Right atrium auricular region (tissue), 2 donors: ENCODE measurements at regions not wholly inside any gene's neighbourhood (a gene's known extent, or its start where the extent isn't known, plus 50 kb on each side); places are given as distances from the start of the nearest gene placed in this dataset.

Experiments
- DNase-seq: peaks from one replicate; pipeline ENCODE4 v3.0.0-alpha.2; 2019; ENCODE audit warnings: low spot score
- H3K27ac ChIP-seq, 2 donors: fragments of 200-600 bp; sonication (generic); 1 replicate in 1 of 2; 2 replicates in 1 of 2; pipeline ENCODE4 v1.5.1; 2016 to 2019
- H3K27me3 ChIP-seq, 2 donors: fragments of 200-600 bp; sonication (generic); one replicate each; pipeline versions ENCODE4 v1.5.1 to v1.6.0; 2017 to 2019
- H3K36me3 ChIP-seq: fragments of 200-600 bp; sonication (generic); one replicate; pipeline ENCODE4 v1.5.1; 2016
- H3K4me1 ChIP-seq, 2 donors: fragments of 200-600 bp; sonication (generic); one replicate each; pipeline versions ENCODE4 v1.5.1 to v1.6.0; 2017 to 2019
- H3K4me3 ChIP-seq, 2 donors: fragments of 200-600 bp; sonication (generic); 1 replicate in 1 of 2; 2 replicates in 1 of 2; pipeline ENCODE4 v1.5.1; 2017 to 2019; ENCODE audit warnings: mild to moderate bottlenecking in 1 of 2, moderate library complexity in 1 of 2
- H3K9me3 ChIP-seq, 2 donors: fragments of 200-600 bp; sonication (generic); one replicate each; pipeline ENCODE4 v1.5.1; 2019
- TF ChIP-seq, protein P1 (sequence below), 2 donors: fragments of 200-600 bp; sonication (generic); IDR thresholded peaks; one replicate each; pipeline ENCODE4 v1.5.1; 2019; ENCODE audit warnings: antibody characterized with exemption in 2 of 2

DNA sequence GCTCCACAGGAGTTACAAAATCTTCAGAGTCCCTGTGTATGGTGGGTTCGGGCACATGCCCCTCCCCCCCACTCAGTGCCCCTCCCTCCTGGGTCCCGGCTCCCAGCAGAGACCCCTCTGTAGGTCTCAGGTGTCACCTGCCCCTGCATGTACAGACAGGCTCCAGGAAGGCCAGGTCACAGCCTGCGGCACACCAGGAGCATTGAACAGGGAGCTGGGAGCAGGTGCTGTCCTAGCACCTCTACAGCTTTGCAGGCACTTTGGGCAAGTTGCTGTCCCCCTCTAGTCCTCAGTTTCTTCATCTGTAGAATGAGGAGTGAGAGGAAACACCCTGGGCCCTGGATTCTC is 80.1 kb upstream of the RTL6 start:
- Histone ChIP-seq H3K27me3 (no peaks in the 10 kb centered on the region), H3K36me3 (no peaks in the 10 kb centered on the region), H3K27ac (no peak overlapping the region), H3K9me3 (no peaks in the 10 kb centered on the region), H3K4me3 (no peak overlapping the region), H3K4me1 (peaks cover 0 to 9% of the 10 kb centered on the region in 2 donors)
- DNase-seq: no peak
- TF ChIP-seq, protein P1, sequence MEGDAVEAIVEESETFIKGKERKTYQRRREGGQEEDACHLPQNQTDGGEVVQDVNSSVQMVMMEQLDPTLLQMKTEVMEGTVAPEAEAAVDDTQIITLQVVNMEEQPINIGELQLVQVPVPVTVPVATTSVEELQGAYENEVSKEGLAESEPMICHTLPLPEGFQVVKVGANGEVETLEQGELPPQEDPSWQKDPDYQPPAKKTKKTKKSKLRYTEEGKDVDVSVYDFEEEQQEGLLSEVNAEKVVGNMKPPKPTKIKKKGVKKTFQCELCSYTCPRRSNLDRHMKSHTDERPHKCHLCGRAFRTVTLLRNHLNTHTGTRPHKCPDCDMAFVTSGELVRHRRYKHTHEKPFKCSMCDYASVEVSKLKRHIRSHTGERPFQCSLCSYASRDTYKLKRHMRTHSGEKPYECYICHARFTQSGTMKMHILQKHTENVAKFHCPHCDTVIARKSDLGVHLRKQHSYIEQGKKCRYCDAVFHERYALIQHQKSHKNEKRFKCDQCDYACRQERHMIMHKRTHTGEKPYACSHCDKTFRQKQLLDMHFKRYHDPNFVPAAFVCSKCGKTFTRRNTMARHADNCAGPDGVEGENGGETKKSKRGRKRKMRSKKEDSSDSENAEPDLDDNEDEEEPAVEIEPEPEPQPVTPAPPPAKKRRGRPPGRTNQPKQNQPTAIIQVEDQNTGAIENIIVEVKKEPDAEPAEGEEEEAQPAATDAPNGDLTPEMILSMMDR (IDR thresholded peaks at IDR 0.05): no peak

DNA sequence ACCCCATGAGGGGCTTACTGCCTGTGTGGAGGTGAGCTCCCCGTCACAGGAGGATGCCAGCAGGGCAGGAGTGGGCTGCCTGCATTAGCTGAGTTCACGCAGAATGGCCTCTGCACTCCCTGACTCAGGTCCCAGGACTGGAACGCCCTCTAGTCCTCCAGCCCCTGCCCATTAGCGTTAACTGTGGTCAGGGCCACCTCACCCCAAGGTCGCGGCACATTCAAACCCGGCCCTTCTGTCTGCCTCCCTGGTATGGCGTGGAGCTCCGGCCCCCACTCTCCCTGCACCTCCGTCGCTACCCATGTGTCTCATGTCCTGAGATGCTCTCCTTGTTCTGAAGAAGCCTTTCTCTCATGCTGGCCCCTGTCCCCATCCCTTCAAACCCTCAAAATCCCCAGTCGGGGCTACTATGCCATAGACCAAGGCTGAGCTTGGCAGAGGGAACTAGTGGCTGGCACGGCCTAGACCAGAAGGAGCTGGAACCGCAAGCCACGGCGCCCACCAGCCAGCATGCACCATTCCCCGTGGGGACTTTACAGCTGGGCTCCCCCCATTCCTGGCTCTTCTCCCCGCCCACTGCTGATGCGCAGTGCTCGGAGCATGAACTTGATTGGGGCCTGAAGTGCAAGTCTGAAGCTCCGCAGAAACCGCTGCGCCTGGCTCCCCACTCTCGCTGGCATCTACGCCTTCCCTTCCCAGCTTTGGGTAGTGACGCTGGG is 79.5 kb upstream of the RTL6 start:
- H3K27ac ChIP-seq: no peak overlapping the region
- H3K4me1 ChIP-seq: peaks cover 0 to 9% of the 10 kb centered on the region in 2 donors
- H3K9me3 ChIP-seq: no peaks in the 10 kb centered on the region
- no peak for DNase-seq
- TF ChIP-seq, protein P1 (IDR thresholded peaks at IDR 0.05): no peak
- H3K27me3 ChIP-seq: no peaks in the 10 kb centered on the region
- H3K36me3 ChIP-seq: no peaks in the 10 kb centered on the region
- H3K4me3 ChIP-seq: no peak overlapping the region

DNA sequence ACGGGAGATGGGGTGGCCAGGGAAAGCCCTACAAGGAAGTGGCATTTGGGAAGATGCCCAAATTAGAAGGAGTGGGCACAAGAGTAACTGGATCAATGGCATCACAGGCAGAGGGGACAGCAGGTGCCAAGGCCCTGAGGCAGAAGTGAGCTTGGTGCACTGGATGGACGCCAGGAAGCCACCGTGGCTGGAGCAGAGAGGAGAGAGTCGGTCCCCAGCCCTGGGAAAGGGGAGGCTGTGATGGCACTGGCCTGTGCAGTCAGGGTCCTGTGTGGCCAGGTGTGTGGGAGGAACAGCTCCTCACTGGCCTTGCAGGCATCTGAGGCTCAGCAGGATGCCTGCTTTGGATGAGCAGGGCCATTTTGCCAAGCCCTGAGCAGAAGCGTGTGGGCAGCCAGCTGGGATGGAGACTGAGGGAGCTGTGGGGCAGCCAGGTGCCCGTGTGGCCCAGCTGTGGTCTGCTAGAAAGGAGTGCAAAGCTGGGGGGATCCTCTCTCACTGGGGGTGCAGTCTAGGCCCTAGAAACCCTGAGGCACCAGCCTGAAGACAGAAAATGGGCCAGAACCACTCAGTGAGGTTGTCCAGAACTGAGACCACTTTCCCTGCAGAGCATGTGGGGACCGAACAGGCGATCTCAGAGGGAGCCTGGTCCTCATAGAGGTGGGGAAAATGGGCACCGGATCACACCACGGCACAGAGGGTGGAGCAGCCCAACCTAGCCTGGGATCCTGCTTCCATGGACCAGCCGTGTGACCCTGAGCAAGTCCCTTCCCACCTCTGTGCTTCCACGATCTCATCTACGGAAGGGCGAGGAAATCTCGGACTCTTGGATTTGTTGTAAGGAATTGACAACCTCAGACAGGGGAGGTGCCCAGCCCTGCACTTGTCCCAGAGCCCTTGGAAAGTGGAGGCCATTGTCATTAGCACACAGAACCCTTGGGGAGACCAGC is 78.6 kb upstream of the RTL6 start:
- no peak overlapping the region for H3K27ac ChIP-seq
- DNase-seq: no peak
- no peaks in the 10 kb centered on the region for H3K36me3 ChIP-seq
- no peaks in the 10 kb centered on the region for H3K9me3 ChIP-seq
- no peaks in the 10 kb centered on the region for H3K27me3 ChIP-seq
- peaks cover 0 to 9% of the 10 kb centered on the region in 2 donors for H3K4me1 ChIP-seq
- no peak overlapping the region for H3K4me3 ChIP-seq
- TF ChIP-seq, protein P1 (IDR thresholded peaks at IDR 0.05): no peak

DNA sequence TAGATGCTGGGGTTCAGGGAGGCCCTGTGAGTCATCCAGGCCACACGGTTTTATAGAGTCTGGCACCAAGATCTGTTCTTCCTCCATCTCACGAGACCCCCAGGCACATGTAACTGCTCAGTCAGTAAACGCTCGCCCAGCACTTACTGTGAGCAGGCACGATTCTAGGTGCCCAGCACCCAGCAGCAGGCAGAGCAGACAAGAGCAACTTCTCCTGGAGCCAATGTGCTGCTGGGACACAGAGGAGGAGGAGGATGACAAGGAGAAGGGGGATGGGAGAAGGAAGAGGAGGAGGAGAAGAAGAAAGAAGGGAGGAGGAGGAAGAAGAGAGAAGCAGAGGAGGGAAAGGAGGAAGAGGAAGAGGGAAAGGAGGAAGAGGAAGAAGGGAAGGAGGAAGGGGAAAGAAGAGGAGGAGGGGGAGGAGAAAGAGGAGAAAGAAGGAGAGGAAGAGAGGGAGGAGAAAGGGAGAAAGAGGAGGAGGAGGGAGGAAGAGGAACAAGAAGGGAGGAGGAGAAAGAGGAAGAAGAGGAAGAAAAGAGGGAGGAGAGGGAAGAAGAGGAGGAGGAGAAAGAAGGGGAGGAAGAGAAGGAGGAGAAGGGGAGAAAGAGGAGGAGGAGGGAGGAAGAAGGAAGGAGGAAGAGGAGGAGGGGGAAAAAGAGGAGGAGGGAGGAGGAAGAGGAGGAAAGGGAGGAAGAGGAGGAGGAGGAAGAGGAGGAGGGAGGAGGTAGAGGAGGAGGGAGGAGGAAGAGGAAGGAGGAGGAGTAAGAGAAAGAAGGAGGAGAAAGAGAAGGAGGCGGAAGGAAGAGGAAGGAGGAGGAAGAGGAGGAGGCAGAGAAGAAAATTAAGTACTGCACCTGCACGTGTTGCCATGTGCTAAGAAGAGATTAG is 77.6 kb upstream of the RTL6 start:
- no peak for DNase-seq
- no peaks in the 10 kb centered on the region for H3K9me3 ChIP-seq
- H3K27me3 ChIP-seq: no peaks in the 10 kb centered on the region
- no peaks in the 10 kb centered on the region for H3K36me3 ChIP-seq
- TF ChIP-seq, protein P1 (IDR thresholded peaks at IDR 0.05): no peak
- no peak overlapping the region for H3K4me3 ChIP-seq
- H3K4me1 ChIP-seq: peaks cover 0 to 15% of the 10 kb centered on the region in 2 donors
- no peak overlapping the region for H3K27ac ChIP-seq

DNA sequence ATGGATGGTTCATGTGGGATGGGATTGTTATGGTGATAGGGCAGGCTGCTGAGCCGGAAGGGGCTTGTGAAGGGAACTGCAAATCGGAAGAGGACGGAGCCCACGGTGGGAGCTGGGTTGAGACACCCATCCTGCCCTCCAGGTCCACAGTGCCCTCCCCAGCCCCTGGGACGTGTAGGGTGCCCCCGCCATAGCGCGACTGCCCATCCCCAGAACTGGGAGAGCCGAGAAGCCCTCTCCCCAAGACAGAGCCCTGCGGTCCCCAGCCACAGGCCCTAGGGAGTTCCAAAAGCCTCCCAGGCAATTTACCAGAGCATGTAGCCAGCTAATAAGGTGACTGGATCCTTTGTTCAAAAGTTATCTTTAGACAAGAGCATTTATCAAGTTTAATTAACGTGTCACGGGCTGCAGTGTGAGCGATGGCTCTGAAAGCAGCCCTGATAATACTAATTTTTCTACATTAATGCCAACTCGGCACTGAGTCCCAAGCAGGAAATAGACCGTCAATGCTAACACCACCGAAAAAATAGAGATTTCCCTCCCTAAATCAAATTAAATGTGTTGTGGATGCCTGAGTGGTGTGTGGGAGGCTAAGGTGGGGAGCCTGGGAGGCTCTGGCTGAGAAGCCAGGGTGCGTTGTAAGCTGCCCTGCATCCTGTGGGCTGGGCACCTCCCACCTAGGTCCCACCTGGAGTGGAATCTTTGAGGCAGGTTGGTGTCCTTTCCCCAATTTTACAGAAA is 76.8 kb upstream of the RTL6 start:
- Histone ChIP-seq H3K4me3 (no peak overlapping the region), H3K27me3 (no peaks in the 10 kb centered on the region), H3K27ac (no peak overlapping the region), H3K4me1 (peaks cover 0 to 15% of the 10 kb centered on the region in 2 donors), H3K9me3 (peaks cover 0 to 7% of the 10 kb centered on the region in 2 donors), H3K36me3 (no peaks in the 10 kb centered on the region)
- no peak for DNase-seq
- TF ChIP-seq, protein P1 (IDR thresholded peaks at IDR 0.05): no peak
